Activated CD4-positive, alpha-beta T cell treated with anti-CD3 and anti-CD28 coated beads, Interleukin-2, amount 10 ng/mL, durations not matched to agents 7 days and 5 days (primary cell): ENCODE measurements at regions not wholly inside any gene's neighbourhood (a gene's known extent, or its start where the extent isn't known, plus 50 kb on each side); places are given as distances from the start of the nearest gene placed in this dataset.

Experiments used
- CTCF ChIA-PET: fragments of 350-600 bp; sonication (Branson Sonifier 250); formaldehyde crosslinking; loops from one replicate; lab custom pipeline; 2021; ENCODE audit warnings: antibody characterized with exemption; lab: Charles Lee
- POLR2A ChIA-PET: fragments of 350-600 bp; sonication (Branson Sonifier 250); formaldehyde crosslinking; loops from one replicate; lab custom pipeline; 2021; ENCODE audit warnings: antibody characterized with exemption; lab: Charles Lee
- DNase-seq: peaks from one replicate; pipeline ENCODE4 v3.0.0-alpha.2; 2020
- H3K27ac Mint-ChIP-seq: one replicate; pipeline ENCODE4 v1.8.0; 2021; ENCODE audit warnings: mild to moderate bottlenecking, moderate library complexity, mixed read lengths
- H3K27me3 Mint-ChIP-seq: one replicate; pipeline ENCODE4 v1.8.0; 2021; ENCODE audit warnings: mixed read lengths
- H3K36me3 Mint-ChIP-seq: one replicate; pipeline ENCODE4 v1.8.0; 2021; ENCODE audit warnings: low read depth, mixed read lengths
- H3K4me1 Mint-ChIP-seq: one replicate; pipeline ENCODE4 v1.8.0; 2021; ENCODE audit warnings: mixed read lengths
- H3K4me3 Mint-ChIP-seq: one replicate; pipeline ENCODE4 v1.8.0; 2021; ENCODE audit warnings: mild to moderate bottlenecking, moderate library complexity, mixed read lengths
- H3K9me3 Mint-ChIP-seq: one replicate; pipeline ENCODE4 v1.8.0; 2021; ENCODE audit warnings: mixed read lengths

DNA sequence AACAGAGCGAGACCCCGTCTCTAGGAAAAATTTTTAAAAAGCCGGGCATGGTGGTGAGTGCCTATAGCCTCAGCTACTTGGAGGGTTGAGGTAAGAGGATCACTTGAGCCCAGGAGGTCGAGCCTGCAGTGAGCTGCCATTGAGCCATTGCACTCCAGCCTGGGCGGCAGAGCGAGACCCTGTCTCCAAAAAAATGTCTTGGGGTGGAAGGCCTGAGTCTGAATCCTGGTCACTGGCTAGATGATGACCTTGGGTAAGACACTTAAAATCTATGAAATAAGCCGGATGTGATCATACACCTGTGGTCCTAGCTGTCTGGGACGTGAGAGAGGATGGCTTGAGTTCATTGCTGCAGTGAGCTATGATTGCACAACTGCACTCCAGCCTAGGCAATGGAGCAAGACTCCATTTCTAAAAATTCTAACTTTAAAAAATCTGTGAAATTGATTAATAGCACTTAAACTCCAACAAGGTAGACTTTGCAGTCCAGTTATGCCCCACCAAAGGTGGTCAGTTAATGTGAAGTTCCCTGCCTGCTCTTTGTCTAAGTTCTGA, 157.3 kb upstream of the UMPS start:
- peaks cover 23% of the 10 kb centered on the region for H3K4me1 Mint-ChIP-seq
- no peaks in the 10 kb centered on the region for H3K9me3 Mint-ChIP-seq
- H3K4me3 Mint-ChIP-seq: no peak overlapping the region
- ChIA-PET CTCF (interaction anchor here (0.6 kb wide), 1 partner anchor 131 kb away, joined by 4 read pairs; no protein-coding TSS in a partner anchor), POLR2A (no interaction called here)
- DNase-seq: no peak
- H3K27me3 Mint-ChIP-seq: peaks cover 23% of the 10 kb centered on the region
- H3K27ac Mint-ChIP-seq: no peak overlapping the region
- no peaks in the 10 kb centered on the region for H3K36me3 Mint-ChIP-seq

DNA sequence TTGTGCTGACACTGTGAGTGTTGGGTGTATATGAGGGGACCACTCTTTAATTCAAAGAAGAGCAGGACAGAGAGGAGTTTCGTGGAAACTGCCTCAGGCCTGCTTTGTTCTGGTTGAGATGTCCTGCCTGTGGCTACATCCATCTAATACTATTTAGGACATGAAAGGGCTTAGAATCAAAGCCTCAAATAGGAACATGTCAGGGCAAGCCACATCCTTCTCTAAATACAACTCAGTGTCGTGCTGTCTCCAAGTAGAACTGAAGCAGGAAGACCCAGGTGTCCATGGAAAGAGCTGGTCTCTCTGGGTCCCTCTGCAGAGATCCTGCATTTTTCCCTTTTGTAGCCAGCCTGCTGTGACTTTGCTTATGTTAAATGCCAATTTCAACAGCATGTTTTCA, 156.2 kb upstream of the UMPS start:
- CTCF ChIA-PET: no interaction called here
- Mint-ChIP-seq H3K36me3 (no peaks in the 10 kb centered on the region), H3K4me1 (peaks cover 23% of the 10 kb centered on the region), H3K27ac (no peak overlapping the region), H3K9me3 (no peaks in the 10 kb centered on the region), H3K27me3 (peaks cover 20% of the 10 kb centered on the region), H3K4me3 (no peak overlapping the region)
- no peak for DNase-seq
- POLR2A ChIA-PET: no interaction called here

DNA sequence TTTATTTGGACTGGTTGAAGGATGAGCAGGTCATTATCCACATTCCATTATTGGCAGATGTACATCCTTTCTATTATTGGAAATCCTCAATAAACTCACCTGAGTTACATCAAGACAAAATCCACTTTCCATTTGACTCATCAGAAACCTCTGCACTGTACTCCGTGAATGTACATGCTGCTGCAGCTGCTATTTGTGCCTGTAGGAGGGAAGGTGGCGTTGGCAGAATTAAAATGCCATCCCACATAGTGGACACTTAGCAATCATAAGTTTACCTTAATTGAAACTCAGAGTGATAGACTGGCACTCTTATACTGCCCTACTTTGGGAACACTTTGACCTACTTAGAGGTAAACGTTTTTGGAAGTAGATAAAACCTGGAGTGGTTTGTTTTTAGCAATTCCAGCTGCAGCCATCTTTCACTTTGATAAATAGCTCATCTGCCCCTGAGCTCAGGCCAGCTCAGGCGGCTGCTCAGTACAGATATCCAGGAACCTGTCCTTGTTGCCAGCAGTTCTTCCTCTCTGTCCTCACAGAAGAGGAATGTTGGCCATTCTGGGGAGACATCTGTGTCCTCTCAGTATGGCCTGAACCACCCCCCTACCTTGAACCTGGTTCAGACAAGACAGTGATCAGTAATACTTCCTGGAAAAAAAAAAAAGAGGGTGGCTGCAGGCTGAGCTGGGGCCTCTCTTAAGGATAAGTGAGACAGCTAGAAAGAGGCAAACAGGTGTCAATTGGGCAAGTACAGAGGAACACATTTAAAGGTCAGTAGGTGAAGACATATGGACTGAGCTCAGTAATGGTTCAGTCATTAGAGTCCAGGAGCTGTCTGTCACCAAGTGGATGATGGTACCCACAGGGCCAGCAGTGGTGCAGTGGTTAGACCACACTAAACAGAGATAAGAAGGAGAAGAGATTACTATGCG, 153.4 kb upstream of the UMPS start:
- CTCF ChIA-PET: interaction anchor here (0.6 to 1.5 kb wide), 4 partner anchors 13 to 107 kb away, joined by 3 to 4 read pairs (median 4); no protein-coding TSS in a partner anchor
- H3K4me1 Mint-ChIP-seq: peaks cover 23% of the 10 kb centered on the region
- H3K27me3 Mint-ChIP-seq: peaks cover 20% of the 10 kb centered on the region
- no peaks in the 10 kb centered on the region for H3K9me3 Mint-ChIP-seq
- POLR2A ChIA-PET: no interaction called here
- no peak overlapping the region for H3K27ac Mint-ChIP-seq
- no peaks in the 10 kb centered on the region for H3K36me3 Mint-ChIP-seq
- no peak for DNase-seq
- H3K4me3 Mint-ChIP-seq: no peak overlapping the region

DNA sequence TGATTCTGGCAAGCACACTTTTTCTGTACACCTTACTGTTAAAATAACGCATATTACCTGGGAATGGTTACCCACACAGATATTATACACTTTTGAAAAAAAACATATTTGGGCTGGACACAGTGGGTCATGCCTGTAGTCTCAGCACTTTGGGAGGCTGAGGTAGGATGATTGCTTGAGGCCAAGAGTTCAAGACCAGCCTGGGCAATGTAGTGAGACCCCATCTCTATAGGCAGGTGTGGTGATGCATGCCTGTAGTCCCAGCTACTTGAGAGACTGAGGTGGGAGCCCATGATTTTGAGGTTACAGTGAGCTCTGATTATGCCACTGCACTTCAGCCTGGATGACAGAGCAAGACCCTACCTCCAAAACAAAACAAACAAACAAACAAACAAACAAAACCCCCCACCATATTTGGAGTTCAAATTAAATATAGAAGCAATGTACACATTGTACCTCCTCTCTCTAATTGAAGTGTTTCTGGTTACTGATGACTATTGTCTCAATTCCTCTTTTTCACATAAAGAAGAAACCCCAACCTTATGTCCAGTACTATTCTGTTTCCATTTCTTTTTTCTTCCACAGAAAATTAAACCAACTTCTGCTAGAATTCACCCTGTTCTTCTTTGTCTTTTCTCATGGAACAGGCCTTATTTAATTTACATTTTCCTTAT, 152.6 kb upstream of the UMPS start:
- Mint-ChIP-seq H3K27ac (no peak overlapping the region), H3K4me3 (no peak overlapping the region), H3K9me3 (no peaks in the 10 kb centered on the region), H3K36me3 (no peaks in the 10 kb centered on the region), H3K27me3 (peaks cover 22% of the 10 kb centered on the region), H3K4me1 (peaks cover 23% of the 10 kb centered on the region)
- no peak for DNase-seq
- POLR2A ChIA-PET: no interaction called here
- CTCF ChIA-PET: interaction anchor here (0.6 to 1.5 kb wide), 5 partner anchors 14 to 111 kb away, joined by 3 to 4 read pairs (median 3); no protein-coding TSS in a partner anchor

DNA sequence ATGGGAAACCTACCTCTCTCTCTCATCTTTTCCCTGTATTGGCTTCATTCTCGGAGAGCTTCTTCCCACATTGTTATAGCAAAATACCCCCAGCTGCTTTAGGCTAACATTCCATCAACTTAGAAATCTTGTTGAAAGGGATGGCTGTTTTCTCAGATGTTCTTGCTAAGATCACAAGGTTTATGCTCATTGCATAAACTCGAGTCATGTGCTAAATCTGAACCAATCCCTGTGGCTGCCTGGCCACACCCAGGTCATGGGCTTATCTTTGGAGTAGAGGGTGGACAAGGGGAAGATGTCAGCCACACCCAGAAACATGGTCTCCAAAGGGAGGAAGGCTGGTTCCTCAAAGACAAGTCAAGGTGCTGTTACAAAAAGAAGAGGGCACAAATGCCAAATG, 150.6 kb upstream of the UMPS start:
- Mint-ChIP-seq H3K27me3 (peaks cover 34% of the 10 kb centered on the region), H3K4me1 (peaks cover 19% of the 10 kb centered on the region), H3K36me3 (no peaks in the 10 kb centered on the region), H3K4me3 (no peak overlapping the region), H3K27ac (no peak overlapping the region), H3K9me3 (no peaks in the 10 kb centered on the region)
- ChIA-PET CTCF (no interaction called here), POLR2A (no interaction called here)
- no peak for DNase-seq

DNA sequence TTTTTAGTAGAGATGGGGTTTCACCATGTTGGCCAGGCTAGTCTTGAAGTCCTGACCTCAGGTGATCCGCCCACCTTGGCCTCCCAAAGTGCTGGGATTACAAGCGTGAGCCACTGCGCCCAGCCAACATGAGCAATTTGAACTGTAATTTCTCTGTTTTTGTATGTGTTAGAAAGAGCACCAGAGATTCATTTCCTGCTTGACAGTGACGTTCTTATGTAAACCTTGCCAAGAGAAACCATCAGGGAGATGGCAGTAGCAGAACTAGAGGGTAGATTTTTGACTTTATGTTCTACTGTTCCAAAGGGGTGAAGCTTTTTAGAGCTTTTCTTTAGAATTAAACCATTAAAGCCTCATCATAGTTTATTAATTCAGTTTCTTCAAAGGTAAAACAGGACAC, 148.1 kb upstream of the UMPS start:
- Mint-ChIP-seq H3K27me3 (peaks cover 56% of the 10 kb centered on the region), H3K27ac (no peak overlapping the region), H3K9me3 (no peaks in the 10 kb centered on the region), H3K4me1 (peaks cover 17% of the 10 kb centered on the region), H3K36me3 (no peaks in the 10 kb centered on the region), H3K4me3 (no peak overlapping the region)
- DNase-seq: no peak
- POLR2A ChIA-PET: no interaction called here
- CTCF ChIA-PET: interaction anchor here (0.6 kb wide), 1 partner anchor 130 kb away, joined by 3 read pairs; no protein-coding TSS in a partner anchor

DNA sequence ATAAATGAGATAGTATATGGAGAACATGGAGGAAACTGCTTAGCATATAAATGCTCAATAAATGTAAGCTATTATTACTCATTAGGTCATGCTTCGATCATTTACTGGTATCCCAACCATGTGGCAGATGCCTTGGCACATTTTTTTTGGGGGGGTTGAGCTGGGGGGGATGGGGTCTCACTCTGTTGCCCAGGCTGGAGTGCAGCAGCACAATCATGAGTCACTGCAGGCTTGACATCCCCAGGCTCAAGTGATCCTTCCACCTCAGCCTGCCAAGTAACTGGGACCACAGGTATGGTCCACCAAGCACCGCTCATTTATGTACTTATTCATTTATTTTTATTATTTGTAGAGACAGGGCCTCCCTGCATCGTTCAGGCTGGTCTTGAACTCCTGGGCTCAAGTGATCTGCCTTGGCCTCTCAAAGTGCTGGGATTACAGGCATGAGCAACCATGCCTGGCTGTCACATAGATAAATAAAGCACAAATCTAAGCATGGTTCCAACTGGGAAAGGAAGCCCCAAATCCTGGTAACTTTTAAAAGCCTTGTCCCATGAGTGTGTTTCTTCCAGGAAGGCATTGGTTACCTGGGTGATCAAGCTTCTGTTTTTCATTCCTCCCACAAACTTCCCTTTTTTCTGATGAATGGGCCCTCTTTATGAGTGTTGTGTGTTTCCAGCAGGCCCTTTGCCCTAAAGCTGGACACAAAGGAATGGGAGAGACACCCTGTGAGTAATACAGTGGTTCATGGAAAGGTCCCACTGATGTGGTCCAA, 147.4 kb upstream of the UMPS start:
- ChIA-PET POLR2A (no interaction called here), CTCF (no interaction called here)
- no peak overlapping the region for H3K4me3 Mint-ChIP-seq
- H3K27me3 Mint-ChIP-seq: peaks cover 58% of the 10 kb centered on the region
- DNase-seq: no peak
- no peaks in the 10 kb centered on the region for H3K9me3 Mint-ChIP-seq
- no peak overlapping the region for H3K27ac Mint-ChIP-seq
- H3K36me3 Mint-ChIP-seq: no peaks in the 10 kb centered on the region
- H3K4me1 Mint-ChIP-seq: peaks cover 16% of the 10 kb centered on the region

DNA sequence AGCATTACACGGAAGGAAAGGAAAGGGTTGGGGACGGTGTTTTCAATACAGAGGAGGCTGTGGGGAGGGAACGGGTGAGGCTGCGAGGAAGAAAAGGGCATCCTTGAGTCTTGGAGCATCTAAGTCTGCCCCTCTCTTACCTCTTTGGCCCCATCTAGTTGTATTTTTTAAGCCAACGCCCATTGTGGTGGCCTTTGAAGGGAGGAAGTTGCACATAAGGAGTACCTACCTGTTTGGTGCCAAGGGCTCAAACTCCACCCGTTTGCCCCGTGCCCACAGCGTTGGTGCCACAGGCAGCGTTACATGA, 146.1 kb upstream of the UMPS start:
- peak overlapping the region; percentile 10 for H3K27ac Mint-ChIP-seq
- CTCF ChIA-PET: interaction anchor here (0.7 kb wide), 1 partner anchor 13 kb away, joined by 3 read pairs; no protein-coding TSS in a partner anchor

DNA sequence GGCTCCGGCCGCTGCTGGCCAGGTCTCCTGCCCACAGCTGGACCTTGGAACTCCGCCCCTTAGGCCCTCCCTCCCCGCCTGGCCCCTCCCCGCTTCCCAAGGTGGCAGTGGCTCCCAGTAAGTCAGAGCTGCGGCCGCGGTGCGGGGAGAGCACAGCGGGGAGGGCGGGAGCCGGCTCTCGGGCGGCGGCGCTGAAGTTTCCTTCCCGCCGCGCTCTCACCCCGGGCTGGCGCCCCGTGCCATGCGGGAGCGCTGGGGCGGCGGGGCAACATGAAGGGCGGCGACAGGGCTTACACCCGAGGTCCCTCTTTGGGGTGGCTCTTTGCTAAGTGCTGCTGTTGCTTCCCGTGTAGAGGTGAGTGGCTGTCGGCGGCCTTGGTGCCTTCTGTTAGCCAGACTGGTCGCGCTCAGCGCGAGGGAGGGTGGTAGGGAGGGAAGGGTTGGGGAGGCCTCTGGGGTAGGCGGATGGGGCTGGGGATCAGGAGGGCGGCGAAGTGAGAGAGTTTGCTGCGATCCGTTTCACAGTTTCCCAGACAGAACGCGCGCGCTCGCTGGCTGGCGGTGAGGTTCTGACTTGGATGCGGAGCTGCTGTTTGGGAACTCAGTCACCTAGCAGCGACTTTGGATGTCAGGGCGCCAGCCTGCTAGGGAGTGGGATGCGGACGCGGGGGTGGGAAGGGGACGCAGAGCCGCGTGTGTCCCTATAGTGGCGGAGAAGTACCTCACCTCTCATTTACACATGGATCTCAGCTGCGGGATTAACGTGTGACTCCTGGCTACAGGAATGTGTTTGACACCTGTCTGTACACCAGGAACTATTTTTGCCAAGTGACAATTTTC, 145.5 kb upstream of the UMPS start:
- peak; percentile 32 for DNase-seq
- Mint-ChIP-seq H3K4me1 (peaks cover 16% of the 10 kb centered on the region), H3K4me3 (peak overlapping the region; percentile 69), H3K9me3 (no peaks in the 10 kb centered on the region), H3K27ac (peak overlapping the region; percentile 55), H3K27me3 (peaks cover 62% of the 10 kb centered on the region), H3K36me3 (no peaks in the 10 kb centered on the region)
- ChIA-PET CTCF (interaction anchor here (0.7 to 1.0 kb wide), 2 partner anchors 12 to 14 kb away, joined by 3 read pairs; no protein-coding TSS in a partner anchor), POLR2A (no interaction called here)

More for the DNA sequence above, 146.1 kb upstream of the UMPS start:
- Mint-ChIP-seq H3K4me1 (peaks cover 16% of the 10 kb centered on the region), H3K4me3 (peak overlapping the region; percentile 1), H3K9me3 (no peaks in the 10 kb centered on the region), H3K36me3 (no peaks in the 10 kb centered on the region), H3K27me3 (peaks cover 65% of the 10 kb centered on the region)
- DNase-seq: peak; percentile 40
- POLR2A ChIA-PET: no interaction called here

DNA sequence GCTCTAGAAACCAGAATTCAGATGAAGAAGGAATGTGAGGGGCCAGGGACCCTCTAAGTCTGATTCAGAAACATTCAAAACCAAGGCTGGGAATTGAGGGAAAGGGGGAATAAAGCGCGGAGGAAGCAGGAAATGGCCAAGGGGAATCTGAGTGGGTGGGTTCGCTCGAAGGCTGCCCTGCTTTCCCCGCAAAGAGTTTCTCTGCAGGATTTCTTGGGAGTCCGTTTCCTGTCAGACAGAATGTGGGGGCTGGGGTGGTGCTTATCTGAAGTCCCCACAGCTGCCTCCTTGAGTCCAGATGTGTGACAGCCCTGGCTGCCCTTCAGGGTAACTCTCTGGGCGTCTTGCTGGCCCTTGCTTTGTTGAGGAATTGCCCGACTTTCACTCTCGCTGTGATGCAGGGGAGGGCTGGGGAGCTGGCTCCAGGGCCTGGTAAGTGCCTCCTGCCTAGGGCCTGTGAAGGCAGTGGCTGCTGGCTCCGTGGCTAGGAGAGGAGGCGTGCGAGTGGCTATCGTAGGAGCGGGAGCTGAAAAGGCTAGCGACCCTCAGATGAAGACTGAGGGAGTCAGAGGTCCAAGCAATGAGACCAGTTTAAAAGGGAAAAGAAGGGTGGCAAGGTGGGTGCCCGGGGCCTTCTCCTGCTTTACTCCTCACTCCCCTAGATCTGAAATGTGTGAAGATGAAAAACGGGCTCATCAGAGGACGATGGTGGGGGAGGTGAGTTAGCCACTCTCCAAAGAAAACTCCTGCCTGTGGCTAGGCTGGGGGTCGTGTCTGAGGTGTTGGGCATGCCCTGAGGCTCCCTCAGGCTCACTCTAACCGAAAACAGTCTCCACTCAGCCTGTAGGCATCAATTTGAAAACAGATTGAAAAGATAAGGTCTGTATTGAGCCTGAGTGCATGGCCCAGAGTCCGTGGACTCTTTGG, 143.9 kb upstream of the UMPS start:
- Mint-ChIP-seq H3K4me1 (peaks cover 16% of the 10 kb centered on the region), H3K4me3 (no peak overlapping the region), H3K27me3 (peaks cover 61% of the 10 kb centered on the region), H3K9me3 (no peaks in the 10 kb centered on the region), H3K36me3 (no peaks in the 10 kb centered on the region), H3K27ac (no peak overlapping the region)
- no peak for DNase-seq
- CTCF ChIA-PET: no interaction called here
- POLR2A ChIA-PET: no interaction called here

DNA sequence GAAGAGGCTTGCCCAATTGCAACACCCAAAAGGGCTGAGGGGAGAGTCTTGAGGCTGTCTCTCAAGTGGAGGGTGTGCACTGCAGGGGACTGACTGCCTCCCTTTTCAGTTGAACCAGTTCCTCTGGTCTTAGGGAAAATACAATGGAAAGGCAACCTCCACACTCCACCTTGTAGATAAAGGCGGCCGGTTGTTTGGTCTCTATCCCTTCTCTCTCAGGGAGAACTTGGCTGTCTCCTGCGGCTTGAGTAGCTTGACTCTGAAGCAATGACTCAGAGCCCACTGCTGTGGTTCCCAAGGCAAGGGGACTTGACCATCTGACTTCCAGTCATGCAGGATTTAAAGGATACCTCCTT, 143.2 kb upstream of the UMPS start:
- Mint-ChIP-seq H3K36me3 (no peaks in the 10 kb centered on the region), H3K4me1 (peaks cover 16% of the 10 kb centered on the region), H3K9me3 (no peaks in the 10 kb centered on the region), H3K27me3 (peaks cover 58% of the 10 kb centered on the region), H3K4me3 (no peak overlapping the region), H3K27ac (no peak overlapping the region)
- ChIA-PET CTCF (no interaction called here), POLR2A (no interaction called here)
- DNase-seq: no peak
